ENCODE measurements at regions not wholly inside any gene's neighbourhood (a gene's known extent, or its start where the extent isn't known, plus 50 kb on each side); places are given as distances from the start of the nearest gene placed in this dataset.
A peak's percentile ranks its signal among the peaks of the same experiment; 100 is the strongest.
"Not testable (repeated sequence)": the region's sequence is repeated elsewhere in the genome, so short reads cannot be mapped to it uniquely, and the experiment has no call there.

- Mint-ChIP-seq H3K9me3 (no peaks in the 10 kb centered on the region), H3K27me3 (no peaks in the 10 kb centered on the region), H3K36me3 (ENCODE audit: low read depth) (no peaks in the 10 kb centered on the region), H3K4me1 (peaks cover 12% of the 10 kb centered on the region), H3K4me3 (no peak overlapping the region), H3K27ac (no peak overlapping the region)
- DNase-seq (no peak), ATAC-seq (ENCODE audit: low read depth) (no peak)
- POLR2A ChIA-PET = interaction anchor here (0.6 kb wide), 1 partner anchor 96 kb away, joined by 6 read pairs; no protein-coding TSS in a partner anchor
- CTCF ChIA-PET = interaction anchor here (0.9 kb wide), 1 partner anchor 17 kb away, joined by 3 read pairs; no protein-coding TSS in a partner anchor
- TF ChIP-seq CTCF (IDR thresholded peaks at IDR 0.05) = no peak
- intact Hi-C loops (cut with micrococcal nuclease) = no loop called here
Measured at GRCh38 chr10:63683686-63684085, 162.5 kb downstream of the REEP3 start.

- Mint-ChIP-seq H3K9me3 (no peaks in the 10 kb centered on the region), H3K27ac (no peak overlapping the region), H3K27me3 (no peaks in the 10 kb centered on the region), H3K4me1 (peaks cover 12% of the 10 kb centered on the region), H3K36me3 (ENCODE audit: low read depth) (no peaks in the 10 kb centered on the region), H3K4me3 (no peak overlapping the region)
- ATAC-seq (ENCODE audit: low read depth) (no peak), DNase-seq (no peak)
- ChIA-PET CTCF (no interaction called here), POLR2A (interaction anchor here (0.6 kb wide), 1 partner anchor 95 kb away, joined by 6 read pairs; no protein-coding TSS in a partner anchor)
- TF ChIP-seq CTCF (IDR thresholded peaks at IDR 0.05) = no peak
- intact Hi-C loops (cut with micrococcal nuclease) = no loop called here
Measured at GRCh38 chr10:63684257-63684936, 163.2 kb downstream of the REEP3 start.

- TF ChIP-seq CTCF (IDR thresholded peaks at IDR 0.05) = no peak
- no peaks in the 10 kb centered on the region for H3K36me3 Mint-ChIP-seq (ENCODE audit: low read depth)
- no peaks in the 10 kb centered on the region for H3K9me3 Mint-ChIP-seq
- H3K27me3 Mint-ChIP-seq = no peaks in the 10 kb centered on the region
- intact Hi-C loops (cut with micrococcal nuclease) = loop anchor here (2.0 kb wide), 1 partner anchor 15 kb away; no protein-coding TSS in a partner anchor
- H3K27ac Mint-ChIP-seq = no peak overlapping the region
- ATAC-seq (ENCODE audit: low read depth) = no peak
- no peak overlapping the region for H3K4me3 Mint-ChIP-seq
- no peak for DNase-seq
- H3K4me1 Mint-ChIP-seq = peaks cover 16% of the 10 kb centered on the region
- ChIA-PET CTCF (interaction anchor here (1.5 kb wide), 1 partner anchor 30 kb away, joined by 3 read pairs; no protein-coding TSS in a partner anchor), POLR2A (no interaction called here)
Measured at GRCh38 chr10:63689768-63690167, 168.6 kb downstream of the REEP3 start.

- Mint-ChIP-seq H3K4me1 (peaks cover 13% of the 10 kb centered on the region), H3K4me3 (no peak overlapping the region), H3K27ac (no peak overlapping the region), H3K9me3 (no peaks in the 10 kb centered on the region), H3K27me3 (no peaks in the 10 kb centered on the region), H3K36me3 (ENCODE audit: low read depth) (no peaks in the 10 kb centered on the region)
- POLR2A ChIA-PET = no interaction called here
- ATAC-seq (ENCODE audit: low read depth) (peak; percentile 18), DNase-seq (no peak)
- CTCF ChIA-PET = no interaction called here
- intact Hi-C loops (cut with micrococcal nuclease) = no loop called here
- no peak for TF ChIP-seq CTCF (IDR thresholded peaks at IDR 0.05)
Measured at GRCh38 chr10:63692220-63692896, 171.2 kb downstream of the REEP3 start.

- H3K36me3 Mint-ChIP-seq (ENCODE audit: low read depth); H3K27ac Mint-ChIP-seq; intact Hi-C loops (cut with micrococcal nuclease); DNase-seq; CTCF ChIA-PET; ATAC-seq (ENCODE audit: low read depth); H3K4me3 Mint-ChIP-seq; POLR2A ChIA-PET; H3K27me3 Mint-ChIP-seq; H3K9me3 Mint-ChIP-seq: not testable (repeated sequence)
- peaks cover 10% of the 10 kb centered on the region for H3K4me1 Mint-ChIP-seq
Measured at GRCh38 chr10:63693021-63693420, 171.8 kb downstream of the REEP3 start.
